Smooth muscle cell (in vitro differentiated cells): ENCODE measurements at regions not wholly inside any gene's neighbourhood (a gene's known extent, or its start where the extent isn't known, plus 50 kb on each side); places are given as distances from the start of the nearest gene placed in this dataset.

Source experiments
- DNase-seq: peaks from one replicate; lab custom pipeline; 2025; ENCODE audit not compliant: unreplicated experiment; lab: John Stamatoyannopoulos, UW
- H2AFZ ChIP-seq: fragments of 200-600 bp; sonication (generic); 2 replicates; pipeline ENCODE4 v1.6.0; 2016; ENCODE audit warnings: antibody characterized with exemption, low read depth, mild to moderate bottlenecking
- H3F3A ChIP-seq: fragments of 200-600 bp; sonication (generic); 2 replicates; pipeline ENCODE4 v1.6.0; 2017; ENCODE audit warnings: antibody characterized with exemption, low read depth
- H3K27ac ChIP-seq: fragments of 200-600 bp; sonication (generic); 2 replicates; pipeline ENCODE4 v1.5.1; 2016; ENCODE audit warnings: low read depth, mild to moderate bottlenecking
- H3K27me3 ChIP-seq: fragments of 200-600 bp; sonication (generic); 2 replicates; pipeline ENCODE4 v1.6.1; 2016; ENCODE audit warnings: low read depth, mild to moderate bottlenecking
- H3K36me3 ChIP-seq: fragments of 200-600 bp; sonication (generic); 2 replicates; pipeline ENCODE4 v1.5.1; 2016; ENCODE audit warnings: low read depth
- H3K4me1 ChIP-seq: fragments of 200-600 bp; sonication (generic); 2 replicates; pipeline ENCODE4 v1.5.1; 2016; ENCODE audit warnings: low read depth
- H3K4me2 ChIP-seq: fragments of 200-600 bp; sonication (generic); 2 replicates; pipeline ENCODE4 v1.6.0; 2016; ENCODE audit warnings: mild to moderate bottlenecking
- H3K4me3 ChIP-seq: fragments of 200-600 bp; sonication (generic); 2 replicates; pipeline ENCODE4 v1.5.1; 2016; ENCODE audit warnings: mild to moderate bottlenecking
- H3K79me2 ChIP-seq: fragments of 200-600 bp; sonication (generic); 2 replicates; pipeline ENCODE4 v1.6.0; 2016; ENCODE audit warnings: low read depth, mild to moderate bottlenecking
- H3K9ac ChIP-seq: fragments of 200-600 bp; sonication (generic); 2 replicates; pipeline ENCODE4 v1.6.0; 2016; ENCODE audit warnings: low read depth
- H3K9me3 ChIP-seq: fragments of 200-600 bp; sonication (generic); replicated peaks from 2 replicates; pipeline ENCODE4 v1.5.1; 2016; ENCODE audit warnings: low read depth
- H4K20me1 ChIP-seq: fragments of 200-600 bp; sonication (generic); 2 replicates; pipeline ENCODE4 v1.6.0; 2016; ENCODE audit warnings: low read depth
- CTCF ChIP-seq: fragments of 200-600 bp; sonication (generic); IDR thresholded peaks from 2 replicates; pipeline ENCODE4 v1.5.1; 2017; ENCODE audit warnings: borderline replicate concordance, mild to moderate bottlenecking, antibody characterized with exemption; ENCODE audit not compliant: insufficient read depth, poor library complexity, severe bottlenecking
- WGBS: methylation state at CpG from one replicate; pipeline ENCODE4 v1.1.7; 2016; ENCODE audit warnings: low lambda C conversion rate; 5-methylcytosine and 5-hydroxymethylcytosine counted together

DNA sequence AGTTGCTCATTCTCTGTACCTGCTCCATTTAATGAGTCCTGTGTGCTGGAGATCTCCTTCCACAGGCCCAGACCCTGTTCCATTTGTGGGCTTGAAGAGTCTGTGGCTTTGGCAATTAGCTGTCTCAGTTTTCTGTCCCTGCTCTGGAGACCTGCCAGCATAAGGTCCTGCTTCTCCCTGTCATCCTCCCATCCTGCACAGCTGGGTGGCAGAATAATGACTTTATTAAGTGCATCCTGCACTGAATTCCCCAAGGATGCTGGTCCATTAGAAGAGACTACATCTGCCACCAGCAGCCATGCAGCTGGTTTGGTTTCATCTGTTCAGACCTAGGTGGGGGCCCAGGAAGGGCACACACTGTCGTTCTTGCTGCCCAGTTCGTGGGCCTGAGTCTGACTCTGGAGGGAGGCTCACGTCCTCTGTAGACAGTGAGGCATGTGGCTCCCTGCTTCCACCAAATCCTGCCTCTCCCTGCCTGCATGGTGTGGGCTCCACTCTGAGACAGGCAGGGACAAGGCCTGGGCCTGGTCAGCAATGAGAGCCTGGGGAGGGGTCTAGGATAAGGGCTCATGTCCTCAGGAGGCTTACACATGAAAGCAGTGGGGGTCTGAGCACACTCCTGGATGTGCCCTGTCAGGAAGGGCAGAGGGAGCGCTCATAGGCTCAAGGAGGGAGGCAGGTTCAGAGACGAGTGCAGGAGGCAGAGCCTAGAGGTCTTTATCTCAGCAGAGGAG, 78.4 kb upstream of the PRR23E start:
- Histone ChIP-seq H3K36me3 (no peaks in the 10 kb centered on the region), H3K9me3 (peaks cover 6% of the 10 kb centered on the region), H3K4me3 (no peak overlapping the region), H3F3A (no peaks in the 10 kb centered on the region), H3K27me3 (no peaks in the 10 kb centered on the region), H3K4me1 (no peaks in the 10 kb centered on the region), H2AFZ (no peak overlapping the region), H3K27ac (no peak overlapping the region), H4K20me1 (no peaks in the 10 kb centered on the region), H3K4me2 (no peak overlapping the region), H3K9ac (no peak overlapping the region), H3K79me2 (no peaks in the 10 kb centered on the region)
- 80% methylated on average over 5 of the region's 5 CpGs for whole genome bisulfite sequencing
- TF ChIP-seq CTCF, result no peak
- DNase-seq, result no peak

GRCh38 chr3:127115691-127116351, 77.1 kb upstream of the PRR23E start:
- no peaks in the 10 kb centered on the region for H3K36me3 ChIP-seq
- H3K9me3 ChIP-seq, result peaks cover 6% of the 10 kb centered on the region
- DNase-seq, result no peak
- no peak overlapping the region for H3K27ac ChIP-seq
- H2AFZ ChIP-seq, result no peak overlapping the region
- H3K9ac ChIP-seq, result no peak overlapping the region
- no peak for TF ChIP-seq CTCF
- no peak overlapping the region for H3K4me3 ChIP-seq
- H3K4me2 ChIP-seq, result no peak overlapping the region
- whole genome bisulfite sequencing, result 88% methylated on average over 3 of the region's 3 CpGs
- no peaks in the 10 kb centered on the region for H4K20me1 ChIP-seq
- H3K27me3 ChIP-seq, result no peaks in the 10 kb centered on the region
- no peaks in the 10 kb centered on the region for H3F3A ChIP-seq
- H3K79me2 ChIP-seq, result no peaks in the 10 kb centered on the region
- no peaks in the 10 kb centered on the region for H3K4me1 ChIP-seq

DNA sequence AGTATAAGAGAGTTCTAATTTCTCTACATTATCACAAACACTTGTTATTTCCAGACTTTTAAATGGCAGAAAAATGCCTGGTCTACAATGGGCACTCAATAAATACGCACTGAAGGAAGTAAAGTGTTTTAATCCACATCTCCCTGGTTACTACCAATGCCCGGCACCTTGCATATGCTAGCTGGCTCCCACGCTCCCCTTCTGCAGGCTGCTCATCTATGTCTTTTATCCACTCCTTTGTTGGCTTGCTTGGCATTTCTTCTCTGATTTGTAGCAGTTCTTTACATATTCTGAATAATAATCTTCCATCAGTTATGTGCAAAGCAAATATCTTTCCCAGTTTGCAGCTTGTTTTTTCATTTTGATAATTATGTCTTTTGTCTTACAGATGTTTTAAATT, 74.6 kb upstream of the PRR23E start:
- Histone ChIP-seq H2AFZ (no peak overlapping the region), H3K9ac (no peak overlapping the region), H3K4me1 (no peaks in the 10 kb centered on the region), H3K4me2 (no peak overlapping the region), H3K4me3 (no peak overlapping the region), H3K27me3 (no peaks in the 10 kb centered on the region), H3F3A (no peaks in the 10 kb centered on the region), H3K79me2 (no peaks in the 10 kb centered on the region), H3K27ac (no peak overlapping the region), H3K36me3 (no peaks in the 10 kb centered on the region), H4K20me1 (no peaks in the 10 kb centered on the region), H3K9me3 (no peaks in the 10 kb centered on the region)
- DNase-seq, result no peak
- TF ChIP-seq CTCF, result no peak
- WGBS, result 97% methylated on average over 3 of the region's 3 CpGs
